ENCODE measurements at regions not wholly inside any gene's neighbourhood (a gene's known extent, or its start where the extent isn't known, plus 50 kb on each side); places are given as distances from the start of the nearest gene placed in this dataset.

- peaks cover 0 to 7% (median 3%) of the 10 kb centered on the region in 11 experiments; a peak in 3 of 22 replicates for H3K9me3 ChIP-seq (replicated peaks in 1 of 11)
Observed at GRCh38 chr10:93182790-93183189, 109.1 kb downstream of the CYP26A1 start.

GRCh38 chr10:93186653-93187052, 113.0 kb downstream of the CYP26A1 start:
- H3K4me2 ChIP-seq, result no peak overlapping the region
- H3K4me3 ChIP-seq, result no peak overlapping the region
- H3K27ac ChIP-seq, result no peak overlapping the region
- H3K36me3 ChIP-seq, result no peaks in the 10 kb centered on the region
- H3K9me3 ChIP-seq (replicated peaks in 1 of 11), result peaks cover 0 to 7% (median 3%) of the 10 kb centered on the region in 11 experiments; a peak in 3 of 22 replicates
- H4K20me1 ChIP-seq, result no peaks in the 10 kb centered on the region
- H3K4me1 ChIP-seq, result peaks cover 0 to 32% (median 19%) of the 10 kb centered on the region in 10 experiments; a peak in 17 of 20 replicates
- no peak for TF ChIP-seq Cebpa-rat (IDR thresholded peaks at IDR 0.05)
- H3K27me3 ChIP-seq, result no peaks in the 10 kb centered on the region
- H3K9ac ChIP-seq, result no peak overlapping the region

More at GRCh38 chr10:93182790-93183189, 109.1 kb downstream of the CYP26A1 start:
- no peaks in the 10 kb centered on the region for H4K20me1 ChIP-seq
- H3K27me3 ChIP-seq, result no peaks in the 10 kb centered on the region
- TF ChIP-seq Cebpa-rat (IDR thresholded peaks at IDR 0.05), result no peak
- H3K36me3 ChIP-seq, result no peaks in the 10 kb centered on the region
- no peak overlapping the region for H3K4me2 ChIP-seq
- peaks cover 0 to 12% (median 7%) of the 10 kb centered on the region in 10 experiments; a peak in 9 of 20 replicates for H3K4me1 ChIP-seq
- H3K4me3 ChIP-seq, result no peak overlapping the region
- no peak overlapping the region for H3K9ac ChIP-seq
- no peak overlapping the region for H3K27ac ChIP-seq

GRCh38 chr10:93189944-93190343, 116.3 kb downstream of the CYP26A1 start:
- H3K9ac ChIP-seq, result peak overlapping the region in 3 of 11 experiments; percentile 10 to 45 (median 31); a peak in 2 of 22 replicates
- H3K4me1 ChIP-seq, result peaks cover 0 to 31% (median 19%) of the 10 kb centered on the region in 10 experiments; a peak in 17 of 20 replicates
- no peaks in the 10 kb centered on the region for H3K36me3 ChIP-seq
- H3K27me3 ChIP-seq, result no peaks in the 10 kb centered on the region
- no peak for TF ChIP-seq Cebpa-rat (IDR thresholded peaks at IDR 0.05)
- H3K4me2 ChIP-seq, result peak overlapping the region in 10 of 11 experiments; percentile 6 to 78 (median 66); a peak in 19 of 22 replicates
- no peak overlapping the region for H3K4me3 ChIP-seq
- no peaks in the 10 kb centered on the region for H4K20me1 ChIP-seq
- peak overlapping the region in 8 of 11 experiments; percentile 4 to 74 (median 38); a peak in 11 of 22 replicates for H3K27ac ChIP-seq
- peaks cover 0 to 7% (median 3%) of the 10 kb centered on the region in 11 experiments; a peak in 3 of 22 replicates for H3K9me3 ChIP-seq (replicated peaks in 1 of 11)

- Histone ChIP-seq H3K4me1 (peaks cover 0 to 31% (median 19%) of the 10 kb centered on the region in 10 experiments; a peak in 17 of 20 replicates), H3K9me3 (replicated peaks in 1 of 11) (peaks cover 0 to 3% (median 0%) of the 10 kb centered on the region in 11 experiments; a peak in 1 of 22 replicates), H3K27me3 (no peaks in the 10 kb centered on the region), H4K20me1 (no peaks in the 10 kb centered on the region), H3K9ac (peak overlapping the region in 4 of 11 experiments; percentile 10 to 52 (median 28); a peak in 5 of 22 replicates), H3K4me3 (no peak overlapping the region), H3K36me3 (no peaks in the 10 kb centered on the region), H3K27ac (peak overlapping the region in 8 of 11 experiments; percentile 4 to 74 (median 38); a peak in 12 of 22 replicates), H3K4me2 (peak overlapping the region in 10 of 11 experiments; percentile 6 to 78 (median 66); a peak in 19 of 22 replicates)
- TF ChIP-seq Cebpa-rat (IDR thresholded peaks at IDR 0.05), result 0 out of 22 replicates have a peak, but pooled peaks of 1 of the 11 experiments have one; percentile 20
Observed at GRCh38 chr10:93190372-93190771, 116.7 kb downstream of the CYP26A1 start.

- no peak overlapping the region for H3K4me2 ChIP-seq
- H3K27me3 ChIP-seq, result no peaks in the 10 kb centered on the region
- H3K4me3 ChIP-seq, result no peak overlapping the region
- H4K20me1 ChIP-seq, result no peaks in the 10 kb centered on the region; a peak in 1 of 22 replicates
- no peak overlapping the region for H3K27ac ChIP-seq
- peaks cover 12 to 53% (median 31%) of the 10 kb centered on the region in 10 experiments for H3K4me1 ChIP-seq
- no peaks in the 10 kb centered on the region for H3K36me3 ChIP-seq
- no peak for TF ChIP-seq Cebpa-rat (IDR thresholded peaks at IDR 0.05)
- H3K9me3 ChIP-seq (replicated peaks in 1 of 11), result no peaks in the 10 kb centered on the region
- no peak overlapping the region for H3K9ac ChIP-seq
Observed at GRCh38 chr10:93193906-93194305, 120.2 kb downstream of the CYP26A1 start.

GRCh38 chr10:93198401-93199131, 124.9 kb downstream of the CYP26A1 start:
- Histone ChIP-seq H3K4me2 (peak overlapping the region; percentile 68 to 96 (median 81)), H4K20me1 (no peaks in the 10 kb centered on the region; a peak in 1 of 22 replicates), H3K9me3 (replicated peaks in 1 of 11) (no peaks in the 10 kb centered on the region), H3K9ac (peak overlapping the region in 9 of 11 experiments; percentile 7 to 72 (median 50); a peak in 13 of 22 replicates), H3K27me3 (no peaks in the 10 kb centered on the region), H3K36me3 (no peaks in the 10 kb centered on the region), H3K4me3 (peak overlapping the region in 7 of 10 experiments; percentile 18 to 48 (median 30); a peak in 10 of 20 replicates), H3K27ac (peak overlapping the region in 10 of 11 experiments; percentile 30 to 83 (median 71); a peak in 18 of 22 replicates), H3K4me1 (peaks cover 23 to 45% (median 34%) of the 10 kb centered on the region in 10 experiments)
- TF ChIP-seq Cebpa-rat (IDR thresholded peaks at IDR 0.05), result no peak

- Histone ChIP-seq H3K9ac (peak overlapping the region in 10 of 11 experiments; percentile 7 to 72 (median 54); a peak in 16 of 22 replicates), H4K20me1 (no peaks in the 10 kb centered on the region; a peak in 1 of 22 replicates), H3K9me3 (replicated peaks in 1 of 11) (no peaks in the 10 kb centered on the region), H3K27me3 (no peaks in the 10 kb centered on the region), H3K4me1 (peaks cover 23 to 45% (median 36%) of the 10 kb centered on the region in 10 experiments), H3K27ac (peak overlapping the region; percentile 11 to 83 (median 71); a peak in 19 of 22 replicates), H3K4me3 (peak overlapping the region in 7 of 10 experiments; percentile 18 to 48 (median 30); a peak in 8 of 20 replicates), H3K36me3 (no peaks in the 10 kb centered on the region), H3K4me2 (peak overlapping the region; percentile 68 to 96 (median 81))
- TF ChIP-seq Cebpa-rat (IDR thresholded peaks at IDR 0.05), result peak in 5 of 11 experiments; percentile 12 to 57 (median 25); a peak in 6 of 22 replicates
Observed at GRCh38 chr10:93199191-93199751, 125.6 kb downstream of the CYP26A1 start.

GRCh38 chr10:93204494-93205485, 131.1 kb downstream of the CYP26A1 start:
- no peaks in the 10 kb centered on the region for H3K27me3 ChIP-seq
- H3K9me3 ChIP-seq (replicated peaks in 1 of 11), result no peaks in the 10 kb centered on the region
- no peak overlapping the region for H3K9ac ChIP-seq
- H3K4me3 ChIP-seq, result no peak overlapping the region
- H3K36me3 ChIP-seq, result no peaks in the 10 kb centered on the region
- peak overlapping the region in 6 of 11 experiments; percentile 10 to 38 (median 21); a peak in 5 of 22 replicates for H3K4me2 ChIP-seq
- TF ChIP-seq Cebpa-rat (IDR thresholded peaks at IDR 0.05), result no peak
- no peak overlapping the region; a peak in 2 of 22 replicates for H3K27ac ChIP-seq
- peaks cover 4 to 22% (median 13%) of the 10 kb centered on the region in 10 experiments; a peak in 18 of 20 replicates for H3K4me1 ChIP-seq
- no peaks in the 10 kb centered on the region for H4K20me1 ChIP-seq
